Colonic mucosa (tissue), 4 donors: ENCODE measurements at regions not wholly inside any gene's neighbourhood (a gene's known extent, or its start where the extent isn't known, plus 50 kb on each side); places are given as distances from the start of the nearest gene placed in this dataset.

Source experiments
- DNase-seq: peaks from one replicate; pipeline ENCODE4 v3.0.0-alpha.2; 2020
- H3K27ac ChIP-seq: fragments of 200-600 bp; one replicate; pipeline ENCODE4 v1.8.0; 2021
- H3K27me3 ChIP-seq: fragments of 200-600 bp; one replicate; pipeline ENCODE4 v1.8.0; 2021
- H3K36me3 ChIP-seq: fragments of 200-600 bp; one replicate; pipeline ENCODE4 v1.8.0; 2021
- H3K4me1 ChIP-seq: fragments of 200-600 bp; one replicate; pipeline ENCODE4 v1.8.0; 2021; ENCODE audit warnings: mild to moderate bottlenecking
- H3K4me3 ChIP-seq: fragments of 200-600 bp; one replicate; pipeline ENCODE4 v1.8.0; 2021
- H3K9ac ChIP-seq, 2 donors: one replicate each; pipeline ENCODE4 v1.7.0; 2013; ENCODE audit warnings: control low read depth in 2 of 2, low read depth in 2 of 2, low read length in 2 of 2
- H3K9me3 ChIP-seq: fragments of 200-600 bp; one replicate; pipeline ENCODE4 v1.8.0; 2021
- CTCF ChIP-seq: fragments of 200-600 bp; IDR thresholded peaks from one replicate; pipeline ENCODE4 v1.8.0; 2022; ENCODE audit warnings: antibody characterized with exemption, mild to moderate bottlenecking
- intact Hi-C: fragments of 100-400 bp; cut with DNase I; formaldehyde crosslinking; loops from one replicate; pipeline ENCODE4 v1.14.1; 2022
- donor health status: healthy.
- donor health status: DM: no; HTN: no; CAD: no.
- donor health status: DM: no; HTN: no; CAD: no.

GRCh38 chr5:83001796-83002381 is 75.3 kb downstream of the TMEM167A start:
- Histone ChIP-seq H3K36me3 (no peaks in the 10 kb centered on the region), H3K9ac (no peak overlapping the region), H3K9me3 (no peaks in the 10 kb centered on the region), H3K4me1 (no peaks in the 10 kb centered on the region), H3K27me3 (no peaks in the 10 kb centered on the region), H3K27ac (no peak overlapping the region), H3K4me3 (no peak overlapping the region)
- DNase-seq: no peak
- TF ChIP-seq CTCF: no peak
- intact Hi-C loops: no loop called here

- no peaks in the 10 kb centered on the region for H3K9me3 ChIP-seq
- TF ChIP-seq CTCF: no peak
- H3K4me3 ChIP-seq: no peak overlapping the region
- H3K27me3 ChIP-seq: no peaks in the 10 kb centered on the region
- H3K36me3 ChIP-seq: no peaks in the 10 kb centered on the region
- H3K9ac ChIP-seq: no peak overlapping the region
- DNase-seq: no peak
- H3K4me1 ChIP-seq: no peaks in the 10 kb centered on the region
- intact Hi-C loops: no loop called here
- no peak overlapping the region for H3K27ac ChIP-seq
These were observed 76.3 kb downstream of the TMEM167A start for GRCh38 chr5:83000922-83001321.

- Histone ChIP-seq H3K36me3 (no peaks in the 10 kb centered on the region), H3K4me3 (no peak overlapping the region), H3K9ac (no peak overlapping the region), H3K4me1 (no peaks in the 10 kb centered on the region), H3K9me3 (no peaks in the 10 kb centered on the region), H3K27ac (no peak overlapping the region), H3K27me3 (no peaks in the 10 kb centered on the region)
- intact Hi-C loops: no loop called here
- DNase-seq: no peak
- TF ChIP-seq CTCF: no peak
These were observed 76.8 kb downstream of the TMEM167A start for GRCh38 chr5:83000428-83000827.

- H3K27me3 ChIP-seq: no peaks in the 10 kb centered on the region
- no peak overlapping the region for H3K4me3 ChIP-seq
- H3K27ac ChIP-seq: no peak overlapping the region
- H3K9me3 ChIP-seq: no peaks in the 10 kb centered on the region
- TF ChIP-seq CTCF: no peak
- intact Hi-C loops: no loop called here
- H3K9ac ChIP-seq: no peak overlapping the region
- no peaks in the 10 kb centered on the region for H3K4me1 ChIP-seq
- H3K36me3 ChIP-seq: no peaks in the 10 kb centered on the region
- DNase-seq: no peak
These were observed 83.8 kb downstream of the TMEM167A start for GRCh38 chr5:82993416-82993815.

- DNase-seq: no peak
- Histone ChIP-seq H3K36me3 (no peaks in the 10 kb centered on the region), H3K9ac (no peak overlapping the region), H3K27ac (no peak overlapping the region), H3K4me1 (no peaks in the 10 kb centered on the region), H3K27me3 (no peaks in the 10 kb centered on the region), H3K9me3 (no peaks in the 10 kb centered on the region), H3K4me3 (no peak overlapping the region)
- no peak for TF ChIP-seq CTCF
- intact Hi-C loops: no loop called here
These were observed 84.5 kb downstream of the TMEM167A start for GRCh38 chr5:82992646-82993045.
